Urinary bladder (tissue), 3 donors: ENCODE measurements at regions not wholly inside any gene's neighbourhood (a gene's known extent, or its start where the extent isn't known, plus 50 kb on each side); places are given as distances from the start of the nearest gene placed in this dataset.

Experiments used
- DNase-seq: peaks from one replicate; pipeline ENCODE4 v3.0.0-alpha.2; 2015; ENCODE audit errors: extremely low spot score
- H3K27ac ChIP-seq: one replicate; pipeline ENCODE4 v1.5.1; 2013; ENCODE audit warnings: low read depth, mild to moderate bottlenecking, moderate library complexity
- H3K36me3 ChIP-seq: one replicate; pipeline ENCODE4 v1.6.1; 2013; ENCODE audit warnings: mild to moderate bottlenecking, moderate library complexity; ENCODE audit not compliant: insufficient read depth
- H3K4me1 ChIP-seq: one replicate; pipeline ENCODE4 v1.6.1; 2013; ENCODE audit warnings: mild to moderate bottlenecking, moderate library complexity; ENCODE audit not compliant: insufficient read depth
- H3K4me3 ChIP-seq: one replicate; pipeline ENCODE4 v1.5.1; 2013; ENCODE audit warnings: low read depth, low read length
- WGBS: extraction: QIAGEN DNeasy Blood & Tissue Kit; methylation state at CpG from one replicate; pipeline ENCODE4 v1.1.7; 2013; 5-methylcytosine and 5-hydroxymethylcytosine counted together
- donor health status: healthy with polysubstance abuse.
- donor health status: healthy.

- DNase-seq = no peak
- Histone ChIP-seq H3K4me1 (no peaks in the 10 kb centered on the region), H3K27ac (no peak overlapping the region), H3K36me3 (no peaks in the 10 kb centered on the region), H3K4me3 (no peak overlapping the region)
- 97% methylated on average over 2 of the region's 2 CpGs for WGBS
Measured at GRCh38 chr1:199178646-199179045, 539.8 kb downstream of the PTPRC start.

GRCh38 chr1:199182186-199182843 lies 543.5 kb downstream of the PTPRC start:
- Histone ChIP-seq H3K36me3 (no peaks in the 10 kb centered on the region), H3K4me1 (no peaks in the 10 kb centered on the region), H3K27ac (no peak overlapping the region), H3K4me3 (no peak overlapping the region)
- WGBS = 60% methylated on average over 2 of the region's 2 CpGs
- DNase-seq = no peak

- H3K27ac ChIP-seq = no peak overlapping the region
- no peak overlapping the region for H3K4me3 ChIP-seq
- no peaks in the 10 kb centered on the region for H3K36me3 ChIP-seq
- 92% methylated on average over 4 of the region's 4 CpGs for WGBS
- DNase-seq = no peak
- H3K4me1 ChIP-seq = no peaks in the 10 kb centered on the region
Measured at GRCh38 chr1:199184180-199184579, 545.3 kb downstream of the PTPRC start.

- no peaks in the 10 kb centered on the region for H3K4me1 ChIP-seq
- H3K4me3 ChIP-seq = no peak overlapping the region
- DNase-seq = no peak
- H3K36me3 ChIP-seq = no peaks in the 10 kb centered on the region
- 90% methylated on average over 7 of the region's 7 CpGs for WGBS
- no peak overlapping the region for H3K27ac ChIP-seq
Measured at GRCh38 chr1:199194862-199195261, 556.0 kb downstream of the PTPRC start.

GRCh38 chr1:199197695-199198094 lies 558.9 kb downstream of the PTPRC start:
- H3K4me1 ChIP-seq = no peaks in the 10 kb centered on the region
- 97% methylated on average over 2 of the region's 2 CpGs for WGBS
- DNase-seq = no peak
- no peak overlapping the region for H3K4me3 ChIP-seq
- no peak overlapping the region for H3K27ac ChIP-seq
- no peaks in the 10 kb centered on the region for H3K36me3 ChIP-seq

GRCh38 chr1:199202331-199202730 lies 563.5 kb downstream of the PTPRC start:
- no peak for DNase-seq
- 54% methylated on average over 3 of the region's 3 CpGs for WGBS
- no peak overlapping the region for H3K4me3 ChIP-seq
- no peaks in the 10 kb centered on the region for H3K4me1 ChIP-seq
- no peak overlapping the region for H3K27ac ChIP-seq
- no peaks in the 10 kb centered on the region for H3K36me3 ChIP-seq

GRCh38 chr1:199204231-199204630 lies 565.4 kb downstream of the PTPRC start:
- Histone ChIP-seq H3K27ac (no peak overlapping the region), H3K4me3 (no peak overlapping the region), H3K4me1 (no peaks in the 10 kb centered on the region), H3K36me3 (no peaks in the 10 kb centered on the region)
- no peak for DNase-seq
- WGBS = 77% methylated on average over 3 of the region's 3 CpGs

- H3K4me3 ChIP-seq = no peak overlapping the region
- DNase-seq = no peak
- H3K36me3 ChIP-seq = no peaks in the 10 kb centered on the region
- 66% methylated on average over 6 of the region's 6 CpGs for WGBS
- no peak overlapping the region for H3K27ac ChIP-seq
- no peaks in the 10 kb centered on the region for H3K4me1 ChIP-seq
Measured at GRCh38 chr1:199205740-199206441, 567.1 kb downstream of the PTPRC start.

GRCh38 chr1:199208847-199209246 lies 570.0 kb downstream of the PTPRC start:
- DNase-seq = no peak
- H3K36me3 ChIP-seq = no peaks in the 10 kb centered on the region
- H3K4me3 ChIP-seq = no peak overlapping the region
- H3K4me1 ChIP-seq = no peaks in the 10 kb centered on the region
- H3K27ac ChIP-seq = no peak overlapping the region

- H3K27ac ChIP-seq = no peak overlapping the region
- no peak overlapping the region for H3K4me3 ChIP-seq
- H3K36me3 ChIP-seq = no peaks in the 10 kb centered on the region
- no peak for DNase-seq
- H3K4me1 ChIP-seq = no peaks in the 10 kb centered on the region
- WGBS = 87% methylated on average over 2 of the region's 2 CpGs
Measured at GRCh38 chr1:199218065-199218464, 579.2 kb downstream of the PTPRC start.

- no peaks in the 10 kb centered on the region for H3K36me3 ChIP-seq
- WGBS = 74% methylated on average over 2 of the region's 2 CpGs
- no peaks in the 10 kb centered on the region for H3K4me1 ChIP-seq
- no peak overlapping the region for H3K4me3 ChIP-seq
- no peak for DNase-seq
- H3K27ac ChIP-seq = no peak overlapping the region
Measured at GRCh38 chr1:199218533-199218932, 579.7 kb downstream of the PTPRC start.

- no peak overlapping the region for H3K4me3 ChIP-seq
- 81% methylated on average over 2 of the region's 2 CpGs for WGBS
- H3K4me1 ChIP-seq = no peaks in the 10 kb centered on the region
- H3K27ac ChIP-seq = no peak overlapping the region
- no peak for DNase-seq
- H3K36me3 ChIP-seq = no peaks in the 10 kb centered on the region
Measured at GRCh38 chr1:199220031-199220430, 581.2 kb downstream of the PTPRC start.

GRCh38 chr1:199221371-199222150 lies 582.7 kb downstream of the PTPRC start:
- Histone ChIP-seq H3K36me3 (no peaks in the 10 kb centered on the region), H3K4me3 (no peak overlapping the region), H3K4me1 (no peaks in the 10 kb centered on the region), H3K27ac (no peak overlapping the region)
- DNase-seq = no peak
- 95% methylated on average over 4 of the region's 4 CpGs for WGBS

GRCh38 chr1:199223936-199224335 lies 585.1 kb downstream of the PTPRC start:
- DNase-seq = no peak
- no peaks in the 10 kb centered on the region for H3K36me3 ChIP-seq
- H3K4me1 ChIP-seq = no peaks in the 10 kb centered on the region
- H3K4me3 ChIP-seq = no peak overlapping the region
- H3K27ac ChIP-seq = no peak overlapping the region
- WGBS = 80% methylated on average over 3 of the region's 3 CpGs
